ENCODE measurements at regions not wholly inside any gene's neighbourhood (a gene's known extent, or its start where the extent isn't known, plus 50 kb on each side); places are given as distances from the start of the nearest gene placed in this dataset.

DNA sequence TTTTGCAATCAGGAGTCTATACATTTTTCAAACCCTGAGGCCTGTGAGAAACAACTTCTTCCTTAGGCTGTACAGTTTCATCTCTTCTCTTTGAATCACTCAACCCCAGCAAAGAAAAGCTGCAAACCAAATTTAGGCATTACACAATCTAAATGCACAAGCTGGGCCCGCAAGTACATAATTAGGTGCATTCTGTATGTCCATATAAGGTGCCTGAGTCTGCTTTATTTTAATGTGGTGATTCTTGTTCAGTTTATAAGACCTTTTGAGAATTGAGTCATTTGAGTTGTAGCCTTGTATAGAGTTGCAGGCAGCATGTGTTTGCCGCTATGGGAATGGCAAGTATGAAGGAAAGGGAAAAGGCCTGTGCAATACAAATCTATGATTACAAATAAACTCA is 709.6 kb upstream of the MARCKS start:
- no peak for DNase-seq (ENCODE audit: low read depth)

DNA sequence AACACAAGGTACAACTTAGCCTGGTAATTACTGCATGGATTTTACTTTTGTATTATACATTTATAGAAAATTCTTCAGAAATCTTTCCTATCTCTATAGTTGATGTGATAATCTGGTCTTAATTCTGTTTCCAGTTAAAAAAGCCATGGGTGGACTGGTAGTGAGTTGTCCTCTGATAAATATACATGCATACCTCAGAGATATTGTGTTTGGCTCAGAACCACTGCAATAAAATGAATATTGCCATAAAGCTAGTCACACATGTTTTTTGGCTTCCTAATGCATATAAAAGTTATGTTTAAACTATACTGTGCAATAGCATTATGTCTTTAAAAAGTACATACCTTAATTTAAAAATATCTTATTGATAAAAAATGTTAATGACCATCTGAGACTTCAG is 708.6 kb upstream of the MARCKS start:
- no peak for DNase-seq (ENCODE audit: low read depth)

DNA sequence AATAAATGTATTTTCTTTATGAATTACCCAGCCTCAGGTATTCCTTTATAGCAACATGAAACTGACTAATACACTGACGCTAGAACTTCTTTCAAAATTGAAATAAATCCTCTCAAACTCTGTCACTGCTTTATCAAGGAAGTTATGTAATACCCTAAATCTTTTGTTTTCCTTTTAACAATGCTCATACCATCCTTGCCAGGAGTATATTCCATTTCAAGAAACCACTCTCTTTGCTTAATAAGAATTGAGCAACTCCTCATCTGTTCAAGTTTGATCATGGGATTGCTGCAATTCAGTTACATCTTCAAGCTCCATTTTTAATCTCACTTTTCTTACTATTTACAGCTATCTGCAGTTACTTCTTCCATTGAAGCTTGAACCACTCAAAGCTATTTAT is 707.6 kb upstream of the MARCKS start:
- DNase-seq (ENCODE audit: low read depth): no peak

DNA sequence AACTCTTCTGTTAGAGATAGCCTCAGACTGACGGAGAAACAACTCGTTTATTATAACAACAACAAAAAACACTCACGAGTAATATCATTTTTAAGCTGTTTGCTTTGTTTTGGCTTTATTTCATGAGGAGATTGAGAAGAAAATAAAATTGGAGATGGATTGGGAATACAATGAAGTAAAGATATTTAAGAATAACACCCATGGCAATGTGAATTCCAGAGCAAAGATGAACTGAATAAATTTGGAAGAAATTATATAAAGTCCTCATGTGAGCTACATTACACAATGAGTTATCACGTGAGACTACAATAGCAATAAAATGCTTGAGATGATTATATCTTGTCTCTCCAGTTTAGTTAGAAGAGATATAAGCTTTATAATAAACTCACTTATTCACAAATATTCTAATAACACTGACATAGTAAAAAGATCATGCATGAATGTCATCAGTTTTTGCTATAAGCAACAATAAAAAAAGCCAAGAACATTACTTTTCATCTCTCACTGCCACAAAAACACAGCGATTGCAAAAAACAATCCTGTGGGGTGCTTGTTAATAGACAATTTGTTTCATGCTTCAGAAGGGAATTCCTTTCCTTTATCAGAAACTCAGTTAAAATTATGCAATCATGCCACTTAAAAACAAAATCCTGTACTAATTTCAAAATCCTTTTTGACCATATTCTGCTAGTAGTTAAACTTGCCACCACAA is 696.7 kb upstream of the MARCKS start:
- no peak for DNase-seq (ENCODE audit: low read depth)

DNA sequence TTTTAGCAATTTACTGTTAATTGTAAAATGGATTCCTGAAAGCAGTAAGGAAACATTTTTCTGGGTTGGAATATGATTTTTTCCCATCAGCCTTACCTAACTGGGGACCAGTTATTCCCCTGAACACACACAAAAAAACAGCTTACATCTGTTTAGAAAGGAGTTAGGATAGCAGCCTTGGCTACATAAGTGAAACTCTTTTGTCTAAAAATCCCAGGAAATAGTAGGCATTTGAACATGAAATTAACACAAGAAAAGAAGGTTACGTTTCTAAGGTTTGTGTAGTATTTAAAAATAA is 696.2 kb upstream of the MARCKS start:
- no peak for DNase-seq (ENCODE audit: low read depth)

DNA sequence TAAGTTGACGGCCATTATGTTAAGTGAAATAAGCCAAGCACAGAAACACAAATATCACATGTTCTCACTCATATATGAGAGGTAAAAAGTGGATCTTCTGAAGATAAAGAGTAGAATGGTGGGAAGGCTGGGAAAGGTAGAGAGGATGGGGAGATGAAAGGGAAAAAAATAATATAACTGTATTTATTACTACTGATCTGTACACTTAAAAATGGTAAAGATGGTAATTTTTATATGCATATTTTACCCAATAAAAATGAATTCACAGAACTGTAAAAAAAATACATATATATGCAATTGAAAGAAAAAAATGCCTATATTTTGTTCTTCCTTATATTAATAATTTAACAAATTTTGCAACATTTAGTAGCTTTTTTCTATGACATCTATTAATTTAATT is 694.4 kb upstream of the MARCKS start:
- DNase-seq (ENCODE audit: low read depth): no peak

DNA sequence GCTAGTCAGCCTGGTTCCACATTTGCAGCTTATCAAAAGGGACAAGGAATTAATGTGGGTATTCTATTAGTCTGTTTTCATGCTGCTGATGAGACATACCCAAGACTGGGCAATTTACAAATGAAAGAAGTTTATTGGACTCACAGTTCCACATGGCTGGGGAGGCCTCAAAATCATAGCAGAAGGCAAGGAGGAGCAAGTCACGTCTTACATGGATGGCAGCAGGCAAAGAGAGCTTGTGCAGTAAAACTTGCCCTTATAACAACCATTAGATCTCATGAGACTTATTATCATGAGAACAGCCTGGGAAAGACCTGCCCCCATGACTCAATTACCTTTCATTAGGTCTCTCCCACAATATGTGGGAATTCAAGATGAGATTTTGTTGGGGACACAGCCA is 689.1 kb upstream of the MARCKS start:
- no peak for DNase-seq (ENCODE audit: low read depth)

DNA sequence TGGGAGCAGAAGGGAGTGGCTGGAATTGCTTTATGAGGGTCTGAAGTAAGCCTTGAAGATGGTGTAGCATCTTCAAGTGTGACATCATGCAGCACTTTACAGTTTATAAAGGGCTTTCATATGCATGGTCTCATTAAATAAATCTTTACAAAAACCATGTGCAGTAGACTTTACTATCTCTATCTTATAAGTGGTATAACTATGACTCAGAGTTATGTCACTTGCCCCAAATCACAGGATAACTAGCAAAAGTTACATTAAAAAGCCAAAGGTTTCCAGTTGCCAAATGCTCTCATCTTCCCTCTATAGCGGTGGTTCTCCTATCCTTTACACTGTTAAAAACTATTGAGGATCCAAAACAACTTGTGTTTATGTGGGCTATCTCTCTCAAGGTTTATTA is 687.7 kb upstream of the MARCKS start:
- DNase-seq (ENCODE audit: low read depth): no peak

DNA sequence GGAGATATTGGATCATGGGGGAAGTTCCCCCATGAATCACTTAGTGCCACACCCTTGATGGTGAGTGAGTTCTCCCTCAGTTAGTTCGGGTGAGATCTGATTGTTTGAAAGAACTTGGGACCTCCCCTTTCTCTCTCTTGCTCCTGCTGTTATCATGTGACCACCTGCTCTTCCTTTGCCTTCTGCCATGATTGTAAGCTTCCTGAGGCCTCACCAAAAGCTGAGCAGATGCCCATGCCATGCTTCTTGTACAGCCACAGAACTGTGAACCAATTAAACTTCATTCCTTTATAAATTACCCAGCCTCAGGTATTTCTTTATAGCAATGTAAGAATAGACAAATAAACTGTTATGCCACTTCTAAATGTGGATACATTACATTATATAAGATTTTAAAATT is 686.7 kb upstream of the MARCKS start:
- DNase-seq (ENCODE audit: low read depth): no peak

DNA sequence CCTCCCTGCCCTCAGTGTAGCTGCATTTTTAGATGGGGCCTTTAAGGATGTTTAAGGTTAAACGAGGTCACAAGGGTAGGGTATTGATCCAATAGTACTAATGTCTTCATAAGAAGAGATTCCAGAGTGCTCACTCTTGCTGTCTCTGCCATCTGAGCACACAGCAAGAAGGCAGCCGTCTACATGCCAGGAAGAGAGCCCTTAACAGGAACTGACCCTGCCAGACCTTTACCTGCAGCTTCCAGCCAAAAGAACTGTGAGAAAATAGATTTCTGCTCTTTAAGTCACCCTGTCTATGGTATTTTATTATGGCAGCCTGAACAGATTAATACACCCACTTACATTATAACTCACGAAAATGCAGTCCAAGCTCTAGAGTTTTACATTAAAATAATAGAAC is 685.3 kb upstream of the MARCKS start:
- DNase-seq (ENCODE audit: low read depth): no peak

DNA sequence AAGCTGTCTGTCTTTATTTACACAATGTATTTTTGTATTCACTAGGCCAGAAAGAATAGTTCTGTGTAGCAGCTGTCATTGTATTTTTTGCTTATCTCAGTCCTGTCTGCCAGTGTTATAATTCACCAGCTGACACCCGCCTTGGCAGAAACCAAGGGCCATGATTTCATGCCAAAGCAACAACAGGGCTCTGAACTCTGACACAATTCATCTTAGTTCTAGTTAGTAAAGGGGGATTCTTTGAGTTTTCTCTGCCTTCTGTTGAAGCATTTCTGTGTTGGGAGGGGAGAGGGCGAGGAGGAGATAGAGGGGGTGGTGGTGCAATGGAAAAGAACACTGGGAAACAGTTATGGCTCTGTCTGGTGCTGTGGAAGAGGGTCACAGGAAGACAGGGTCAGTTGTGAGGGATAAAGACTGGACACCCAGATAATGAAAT is 684.6 kb upstream of the MARCKS start:
- DNase-seq (ENCODE audit: low read depth): no peak

DNA sequence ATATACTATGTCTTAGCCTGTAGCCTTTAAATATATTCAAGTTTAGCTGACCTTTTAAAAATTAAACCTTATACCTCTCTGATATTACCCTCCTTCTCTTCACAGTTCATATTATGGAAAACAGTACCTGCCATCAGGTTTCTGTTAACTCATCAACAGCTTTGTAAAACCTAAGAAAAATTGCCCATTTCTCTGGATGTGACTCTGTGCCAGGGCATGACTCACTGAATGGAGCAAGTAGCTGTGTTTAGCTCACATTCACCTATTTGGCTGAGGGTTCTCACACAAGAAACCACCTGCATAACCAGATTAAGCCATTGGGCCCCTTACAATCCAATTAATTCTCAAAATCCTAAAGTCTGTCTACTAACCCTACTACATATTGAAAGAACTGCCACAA is 678.8 kb upstream of the MARCKS start:
- DNase-seq (ENCODE audit: low read depth): no peak

DNA sequence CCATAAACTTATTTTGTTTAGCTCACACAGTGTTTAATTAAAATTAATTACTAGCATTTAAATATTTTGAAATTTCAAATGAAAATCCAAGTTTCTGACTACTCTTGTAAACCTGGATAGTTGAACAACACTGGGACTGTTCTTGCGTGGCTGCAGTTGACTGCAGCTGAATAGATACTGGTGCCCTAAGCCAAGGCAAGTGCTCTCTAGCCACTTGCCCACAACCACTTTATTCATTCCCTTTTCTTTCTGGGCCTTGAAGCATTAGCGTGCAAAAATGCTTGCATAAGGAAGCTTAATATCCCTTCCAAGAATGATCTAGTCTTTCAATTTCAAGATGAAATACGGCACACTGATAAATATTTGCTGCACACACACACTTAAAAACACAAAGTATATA is 676.0 kb upstream of the MARCKS start:
- no peak for DNase-seq (ENCODE audit: low read depth)

DNA sequence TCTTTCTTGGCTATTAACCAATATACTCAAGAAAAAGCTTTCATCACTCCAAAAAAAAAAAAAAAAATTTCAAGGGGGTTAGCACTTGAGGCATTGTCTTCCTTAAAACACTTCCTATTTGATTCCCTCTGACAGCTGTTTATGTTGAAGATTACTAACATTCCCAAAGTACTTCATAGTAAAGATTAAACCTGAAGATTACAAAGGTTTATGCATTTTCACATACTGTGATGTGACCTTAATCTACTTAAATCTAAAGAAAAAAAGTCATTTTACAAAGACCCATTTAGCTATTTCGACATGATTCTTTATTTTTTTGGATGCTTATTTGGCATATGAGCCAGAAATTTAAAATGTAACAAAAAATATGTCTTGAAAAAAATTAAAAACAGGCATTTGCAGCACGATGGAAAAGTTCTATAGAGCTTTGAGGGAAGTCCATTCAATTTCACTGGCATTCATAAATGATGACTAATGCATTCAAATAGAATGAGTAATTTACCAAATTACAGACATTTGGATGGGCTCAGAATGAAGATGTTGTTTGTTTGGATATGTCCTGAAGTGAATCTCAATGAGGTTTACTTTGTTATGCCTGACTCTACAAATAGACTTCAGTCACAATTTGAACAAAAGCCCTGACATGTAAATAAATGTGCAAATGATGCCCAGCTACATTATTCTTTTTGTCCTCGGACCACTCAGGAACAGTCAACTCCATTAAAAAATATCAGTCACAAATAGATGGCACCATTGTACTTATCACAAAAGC is 674.6 kb upstream of the MARCKS start:
- DNase-seq (ENCODE audit: low read depth): no peak

DNA sequence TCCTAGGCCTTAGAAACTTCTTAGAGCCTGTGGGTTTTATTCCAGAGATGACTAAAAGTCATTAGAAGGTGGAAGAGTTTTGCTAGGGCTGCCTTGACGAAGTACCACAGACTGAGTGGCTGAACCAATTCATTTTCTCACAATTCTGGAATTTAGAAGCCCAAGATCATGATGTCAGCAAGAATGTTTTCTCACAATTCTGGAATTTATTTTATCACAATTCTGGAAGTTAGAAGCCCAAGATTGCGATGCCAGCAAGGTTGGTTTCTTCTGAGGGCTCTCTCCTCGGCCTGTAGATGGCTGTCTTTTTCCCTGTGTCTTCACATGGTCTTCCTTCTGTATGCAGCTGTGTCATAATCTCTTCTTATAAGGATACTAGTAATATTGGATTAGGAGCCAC is 672.9 kb upstream of the MARCKS start:
- no peak for DNase-seq (ENCODE audit: low read depth)

DNA sequence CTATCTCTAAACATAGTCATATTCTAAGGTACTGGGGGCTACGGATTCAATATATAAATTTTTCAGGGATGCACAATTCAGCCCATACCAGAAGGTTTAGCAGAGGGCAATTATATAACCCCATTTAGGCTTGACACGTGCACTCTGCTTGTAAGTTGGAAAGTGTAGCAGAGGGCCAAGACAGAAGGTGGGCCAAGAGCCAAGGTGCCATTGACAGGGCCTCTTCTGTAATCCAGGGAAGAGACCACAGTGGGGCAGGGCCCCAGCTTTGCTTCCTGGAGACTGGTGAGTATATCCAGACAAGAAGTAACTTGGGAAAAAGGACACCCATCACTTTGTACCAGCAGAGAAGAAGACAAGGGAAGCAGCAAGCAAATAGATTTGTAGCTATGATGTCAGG is 672.4 kb upstream of the MARCKS start:
- DNase-seq (ENCODE audit: low read depth): no peak

DNA sequence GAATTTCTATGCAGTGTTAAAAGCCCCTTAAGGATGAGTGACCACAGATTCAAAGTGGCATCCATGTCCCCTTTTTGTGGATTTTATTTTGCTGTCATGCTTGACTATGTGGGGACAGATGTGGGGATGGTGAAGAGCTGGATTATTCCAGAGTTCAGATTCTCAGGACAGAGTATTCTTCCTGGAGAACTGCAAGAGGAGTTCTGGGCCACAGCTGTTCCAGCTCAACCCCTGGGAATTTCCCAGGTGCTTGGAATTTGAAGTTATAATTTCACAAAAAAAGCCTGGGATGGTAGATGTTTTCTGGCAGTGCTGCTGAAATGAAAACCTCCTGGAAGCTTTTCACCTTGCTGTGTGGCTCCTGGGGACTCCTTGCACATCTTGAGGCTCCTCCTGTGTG is 671.8 kb upstream of the MARCKS start:
- DNase-seq (ENCODE audit: low read depth): no peak

DNA sequence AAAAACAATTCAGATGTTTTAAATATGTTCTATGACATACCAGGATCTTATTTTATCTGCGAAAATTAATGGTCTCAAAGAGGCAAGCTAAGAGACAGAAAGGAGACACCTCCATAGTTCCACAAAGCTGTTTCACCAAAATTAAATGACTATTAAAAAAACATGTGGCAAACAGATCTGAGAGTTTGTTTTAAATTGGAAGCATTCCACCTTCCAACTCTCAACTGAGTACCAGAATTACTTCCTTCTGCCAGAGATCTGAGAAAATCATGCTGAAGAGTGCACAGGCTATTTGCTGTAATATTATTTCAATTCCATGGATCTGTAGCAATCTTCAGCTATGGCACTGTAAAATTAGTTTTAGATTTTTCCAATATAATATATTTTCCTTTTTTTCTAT is 669.5 kb upstream of the MARCKS start:
- DNase-seq (ENCODE audit: low read depth): no peak

DNA sequence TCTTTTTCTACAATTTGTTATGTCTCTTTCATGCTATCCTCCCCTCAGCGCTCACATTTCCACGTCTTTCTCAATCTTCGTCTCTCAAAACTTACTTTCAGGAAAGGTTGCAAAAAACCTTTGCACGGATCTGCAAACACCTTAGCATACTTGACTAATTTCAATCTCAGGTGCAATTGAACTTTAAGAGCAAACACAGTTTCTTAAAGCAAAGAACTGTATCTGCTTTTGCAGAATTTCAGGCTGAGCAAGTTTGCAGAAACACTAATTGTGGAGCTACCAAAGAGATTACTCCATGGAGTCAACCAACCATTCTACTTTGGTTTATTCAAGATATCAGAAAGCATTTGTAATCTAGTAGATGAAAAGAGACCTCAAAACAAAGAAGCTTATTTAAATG is 668.2 kb upstream of the MARCKS start:
- DNase-seq (ENCODE audit: low read depth): no peak

DNA sequence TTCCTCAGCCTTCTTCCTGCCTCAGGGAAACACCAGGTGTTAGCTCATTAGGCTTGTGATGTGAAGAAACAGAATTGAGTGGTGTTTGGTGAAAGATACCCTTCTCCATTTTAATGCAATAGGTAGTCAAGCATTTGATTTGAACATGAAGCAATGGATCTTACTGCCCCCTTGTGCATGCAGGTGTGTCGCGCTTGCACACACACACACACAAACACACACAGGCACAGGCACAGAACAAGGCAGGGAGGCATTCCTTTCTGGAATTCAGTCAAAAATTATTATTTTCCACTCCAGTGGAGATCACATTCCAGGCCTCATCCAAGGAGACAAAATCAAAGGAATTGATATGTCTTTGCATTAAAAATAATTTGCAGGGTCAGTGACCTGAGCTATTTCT is 667.0 kb upstream of the MARCKS start:
- DNase-seq (ENCODE audit: low read depth): no peak

DNA sequence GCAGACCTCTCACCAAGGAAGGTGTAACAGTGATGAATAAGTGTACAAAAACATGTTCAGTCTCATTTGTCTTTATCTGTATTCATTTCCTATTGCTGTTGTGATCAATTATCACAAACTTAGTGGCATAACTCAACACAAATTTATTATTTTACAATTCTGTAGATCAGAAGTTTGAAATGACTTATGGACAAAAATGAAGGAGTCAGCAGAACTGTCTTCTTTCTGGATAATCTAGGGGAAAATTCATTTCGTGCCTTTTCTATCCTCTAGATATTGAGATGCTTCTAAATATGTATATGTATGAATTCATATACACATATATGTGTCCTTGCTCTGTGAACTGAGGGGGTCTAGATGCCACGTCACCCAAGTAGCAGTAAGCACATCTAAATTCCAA is 663.1 kb upstream of the MARCKS start:
- no peak for DNase-seq (ENCODE audit: low read depth)

DNA sequence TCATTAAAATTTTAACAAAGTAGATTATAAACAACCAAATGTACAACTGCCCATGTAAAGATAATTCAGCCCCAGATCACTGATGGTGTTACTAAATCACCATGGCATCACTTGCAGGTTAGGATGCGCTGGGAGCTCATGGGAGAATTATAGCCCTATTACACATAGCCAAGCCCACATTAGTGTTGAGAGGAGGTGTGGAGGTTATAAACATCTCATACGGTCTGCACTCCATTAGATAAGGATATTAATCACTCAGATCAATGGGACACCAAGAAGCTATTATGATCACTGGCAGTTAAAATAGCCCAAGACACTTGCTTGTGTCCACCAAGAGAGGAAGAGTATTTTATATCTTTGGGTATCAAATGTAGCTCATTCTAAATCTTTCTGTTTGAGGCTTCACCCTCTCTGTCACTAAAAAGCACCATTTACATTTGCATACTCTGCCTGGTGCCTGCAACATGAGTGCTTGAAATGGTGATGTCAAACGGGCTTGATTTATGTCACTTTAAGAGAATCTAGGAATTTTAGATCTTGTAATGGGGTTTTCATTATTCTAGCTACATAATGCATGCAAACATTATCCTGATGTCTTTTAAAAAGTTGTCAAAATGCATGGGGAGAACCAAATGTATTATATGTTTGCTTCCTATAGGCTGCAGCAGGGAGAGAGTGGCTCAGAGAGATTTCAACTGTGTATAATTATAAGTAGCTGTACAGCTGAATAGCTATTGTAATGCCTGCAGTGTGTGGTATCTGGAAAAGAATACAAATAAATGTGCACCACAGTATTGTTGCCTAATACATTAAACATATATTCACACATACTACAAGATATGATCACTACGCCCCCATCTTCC is 654.1 kb upstream of the MARCKS start:
- DNase-seq (ENCODE audit: low read depth): no peak

DNA sequence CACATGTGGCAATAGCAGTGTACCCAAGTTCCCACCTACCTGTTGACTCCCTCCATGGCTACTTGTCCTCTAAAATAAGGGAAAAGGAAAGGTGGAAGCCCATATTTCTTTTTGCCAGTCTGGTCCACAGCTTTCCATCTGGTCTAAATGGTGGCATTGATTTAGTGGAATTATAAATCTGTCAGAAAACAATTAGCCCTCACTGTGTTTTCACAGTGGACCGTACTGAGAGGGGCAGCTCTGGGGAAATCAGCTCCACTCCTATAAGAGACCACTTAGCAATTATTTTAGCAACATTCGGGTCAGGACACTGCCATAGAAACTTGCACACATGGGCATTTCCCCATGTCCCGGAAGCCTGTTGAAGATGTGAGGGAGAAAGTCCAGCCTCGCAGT is 653.4 kb upstream of the MARCKS start:
- no peak for DNase-seq (ENCODE audit: low read depth)

Data from T-helper 22 cell (primary cell).